Cardiac fibroblast (primary cell): ENCODE measurements at regions not wholly inside any gene's neighbourhood (a gene's known extent, or its start where the extent isn't known, plus 50 kb on each side); places are given as distances from the start of the nearest gene placed in this dataset.

Experiments used
- DNase-seq, 2 donors: peaks; one replicate each; pipeline versions ENCODE4 v3.0.0 to v3.0.0-alpha.2; 2010; ENCODE audit warnings: low read depth in 2 of 2
- H3K4me3 ChIP-seq, 2 donors: replicated peaks in 1 of 2; 1 replicate in 1 of 2; 2 replicates in 1 of 2; pipeline ENCODE4 v1.5.1; 2011; ENCODE audit warnings: low read depth in 2 of 2, low read length in 2 of 2, mild to moderate bottlenecking in 2 of 2, moderate library complexity in 1 of 2
- TF ChIP-seq, protein P1 (sequence below): IDR thresholded peaks from one replicate; pipeline ENCODE4 v1.5.1; 2011; ENCODE audit warnings: low read depth, mild to moderate bottlenecking, low read length, inconsistent platforms

DNA sequence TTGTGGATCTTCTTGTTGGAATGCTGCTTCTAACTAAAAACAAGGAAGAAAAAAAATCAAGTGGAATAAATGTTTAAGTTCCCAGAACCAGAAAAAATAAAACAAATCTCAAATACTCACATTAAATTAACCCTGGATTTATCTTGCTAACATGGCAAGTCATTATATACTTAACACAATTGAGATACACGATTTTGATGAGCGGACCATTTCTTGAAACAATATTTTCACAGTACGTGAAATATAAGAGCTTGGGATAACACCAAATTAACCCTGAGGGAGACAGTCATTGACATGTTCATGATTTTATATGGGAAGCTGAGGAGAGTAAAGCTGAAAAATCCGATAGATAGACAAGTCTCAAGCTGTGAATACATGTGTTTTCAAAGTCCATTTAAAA is 128.6 kb downstream of the PTCSC3 start:
- H3K4me3 ChIP-seq = no peak overlapping the region
- TF ChIP-seq, protein P1, sequence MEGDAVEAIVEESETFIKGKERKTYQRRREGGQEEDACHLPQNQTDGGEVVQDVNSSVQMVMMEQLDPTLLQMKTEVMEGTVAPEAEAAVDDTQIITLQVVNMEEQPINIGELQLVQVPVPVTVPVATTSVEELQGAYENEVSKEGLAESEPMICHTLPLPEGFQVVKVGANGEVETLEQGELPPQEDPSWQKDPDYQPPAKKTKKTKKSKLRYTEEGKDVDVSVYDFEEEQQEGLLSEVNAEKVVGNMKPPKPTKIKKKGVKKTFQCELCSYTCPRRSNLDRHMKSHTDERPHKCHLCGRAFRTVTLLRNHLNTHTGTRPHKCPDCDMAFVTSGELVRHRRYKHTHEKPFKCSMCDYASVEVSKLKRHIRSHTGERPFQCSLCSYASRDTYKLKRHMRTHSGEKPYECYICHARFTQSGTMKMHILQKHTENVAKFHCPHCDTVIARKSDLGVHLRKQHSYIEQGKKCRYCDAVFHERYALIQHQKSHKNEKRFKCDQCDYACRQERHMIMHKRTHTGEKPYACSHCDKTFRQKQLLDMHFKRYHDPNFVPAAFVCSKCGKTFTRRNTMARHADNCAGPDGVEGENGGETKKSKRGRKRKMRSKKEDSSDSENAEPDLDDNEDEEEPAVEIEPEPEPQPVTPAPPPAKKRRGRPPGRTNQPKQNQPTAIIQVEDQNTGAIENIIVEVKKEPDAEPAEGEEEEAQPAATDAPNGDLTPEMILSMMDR = no peak
- no peak for DNase-seq

DNA sequence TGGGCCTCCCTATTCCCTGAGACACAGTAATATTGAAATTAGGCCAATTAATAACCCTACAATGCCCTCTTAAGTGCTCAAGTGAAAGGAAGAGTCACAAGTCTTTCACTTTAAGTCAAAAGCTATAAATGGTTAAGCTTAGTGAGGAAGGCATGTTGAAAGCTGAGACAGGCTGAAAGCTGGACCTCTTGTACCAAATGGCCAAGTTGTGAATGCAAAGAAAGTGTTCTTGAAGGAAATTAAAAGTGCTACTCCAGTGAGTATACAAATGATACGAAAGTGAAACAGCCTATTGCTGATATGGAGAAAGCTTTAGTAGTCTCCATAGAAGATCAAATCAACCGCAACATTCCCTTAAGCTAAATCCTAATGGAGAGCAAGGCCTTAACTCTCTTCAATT is 140.8 kb downstream of the PTCSC3 start:
- no peak for DNase-seq
- no peak overlapping the region for H3K4me3 ChIP-seq
- TF ChIP-seq, protein P1 = no peak

DNA sequence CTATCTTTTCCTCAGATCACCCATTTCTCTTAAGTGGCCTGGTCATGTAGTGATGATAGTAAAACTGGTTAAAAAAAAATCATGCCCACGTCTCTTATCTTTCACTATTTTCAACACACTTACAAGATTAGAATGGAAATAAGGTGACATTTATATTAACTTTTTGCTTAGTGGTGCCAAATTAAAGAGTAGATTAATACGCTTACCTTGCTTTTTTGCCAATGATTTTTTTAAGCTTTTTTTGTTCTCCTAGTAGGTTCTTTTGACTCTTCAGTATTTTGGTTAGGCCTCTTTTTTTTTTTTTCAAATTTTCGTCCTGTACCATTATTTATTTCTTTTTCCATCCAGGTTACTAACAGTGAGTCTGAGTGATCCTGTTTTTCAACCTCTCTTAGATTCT is 147.9 kb downstream of the PTCSC3 start:
- no peak overlapping the region for H3K4me3 ChIP-seq
- no peak for DNase-seq
- TF ChIP-seq, protein P1 = no peak

DNA sequence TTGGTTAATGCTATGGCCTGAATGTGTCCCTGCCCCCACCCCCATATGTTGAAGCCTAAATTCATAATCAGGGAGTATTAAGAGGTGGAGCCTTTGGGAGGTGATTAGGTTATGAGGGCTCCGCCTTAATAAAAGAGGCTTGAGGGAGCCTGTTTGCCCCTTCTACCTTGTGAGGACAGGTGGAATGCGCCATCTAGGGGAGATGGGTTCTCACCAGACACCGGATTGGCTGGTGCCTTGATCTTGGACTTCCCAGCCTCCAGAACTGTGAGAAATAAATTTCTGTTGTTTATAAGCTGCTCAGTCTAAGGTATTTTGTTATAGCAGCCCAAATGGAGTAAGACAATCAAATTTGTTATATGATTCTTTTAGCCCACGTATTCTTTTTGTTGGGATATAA is 148.3 kb downstream of the PTCSC3 start:
- TF ChIP-seq, protein P1 = no peak
- DNase-seq = no peak
- no peak overlapping the region for H3K4me3 ChIP-seq

DNA sequence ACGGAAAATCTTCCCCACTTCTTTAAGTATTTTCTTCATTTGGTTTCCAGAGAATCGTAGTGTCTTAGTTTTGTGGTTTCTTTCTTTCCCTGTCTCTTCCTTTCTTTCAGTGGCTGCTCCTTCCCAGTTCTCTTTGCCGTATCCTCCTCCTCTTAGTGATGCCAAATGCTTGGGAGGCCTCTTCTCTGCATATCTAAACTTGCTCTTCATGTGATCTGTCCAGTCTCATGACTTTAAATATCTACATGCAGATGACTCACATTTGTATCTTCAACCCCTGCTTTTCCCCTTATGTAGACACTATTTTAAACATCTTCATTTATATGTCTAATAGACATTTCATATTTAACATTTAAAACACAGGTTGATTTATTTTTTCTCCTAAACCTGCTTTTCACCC is 149.2 kb downstream of the PTCSC3 start:
- TF ChIP-seq, protein P1 = no peak
- H3K4me3 ChIP-seq = no peak overlapping the region
- DNase-seq = no peak

DNA sequence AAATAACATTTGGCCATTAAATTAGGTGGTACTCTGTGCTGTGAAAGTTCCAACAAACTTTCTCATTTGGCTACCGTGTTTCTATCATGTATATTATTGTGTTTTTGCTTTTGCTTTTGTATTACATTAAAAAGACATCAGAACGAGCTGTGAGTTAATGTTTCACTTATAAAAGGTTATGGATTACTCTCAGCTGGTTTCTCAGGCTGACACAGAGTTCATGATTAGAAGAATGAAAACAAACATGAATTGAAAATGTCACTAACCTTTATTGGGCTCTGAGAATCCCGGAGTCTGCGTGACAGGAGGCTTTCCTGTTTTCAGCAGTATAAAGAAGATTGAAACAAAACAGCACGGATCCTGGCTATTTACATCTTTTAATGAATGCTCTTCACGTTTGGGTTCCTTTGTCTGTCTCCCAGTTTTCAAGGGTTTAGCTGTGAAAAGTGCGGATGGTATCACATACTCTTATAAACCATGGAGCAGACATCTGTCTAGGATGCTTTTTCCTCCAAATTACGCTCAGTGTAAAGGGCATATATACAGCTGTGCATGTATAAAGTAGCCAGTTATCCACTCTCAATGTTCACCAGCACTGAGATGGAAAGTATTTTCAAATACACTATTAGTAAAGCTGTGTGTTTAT is 153.6 kb downstream of the PTCSC3 start:
- no peak overlapping the region for H3K4me3 ChIP-seq
- no peak for DNase-seq
- TF ChIP-seq, protein P1 = no peak
